Suppressor macrophage treated with lipopolysaccharide for 4 hours (primary cell): ENCODE measurements at regions not wholly inside any gene's neighbourhood (a gene's known extent, or its start where the extent isn't known, plus 50 kb on each side); places are given as distances from the start of the nearest gene placed in this dataset.

Experiments used
- DNase-seq: peaks from one replicate; pipeline ENCODE4 v3.0.0-alpha.2; 2020

- DNase-seq, result no peak
These were observed 274.4 kb downstream of the CSNK1G3 start for GRCh38 chr5:123786411-123786810.

- DNase-seq, result no peak
These were observed 273.4 kb downstream of the CSNK1G3 start for GRCh38 chr5:123785162-123786071.

- no peak for DNase-seq
These were observed 271.4 kb downstream of the CSNK1G3 start for GRCh38 chr5:123783421-123783820.

GRCh38 chr5:123778641-123779040, 266.7 kb downstream of the CSNK1G3 start:
- DNase-seq, result no peak

DNA sequence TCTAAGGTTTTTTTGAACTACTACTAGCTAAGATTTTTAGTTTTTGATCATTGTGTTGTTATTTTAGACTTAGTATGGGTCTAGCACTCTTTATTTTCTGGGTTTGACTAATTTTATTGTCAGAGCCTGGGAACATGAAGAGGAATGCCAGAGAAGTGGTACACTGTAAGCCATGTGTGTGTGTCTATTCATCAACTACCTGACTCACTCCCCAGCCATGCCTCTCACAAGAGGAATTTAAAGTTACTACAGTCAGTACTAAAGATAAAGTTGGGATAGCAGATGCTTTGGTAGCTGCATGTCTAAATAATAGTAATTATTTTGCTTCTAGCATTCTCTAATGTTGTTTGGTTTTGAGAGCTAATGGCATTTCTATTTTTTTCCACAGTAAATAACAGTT, 264.8 kb downstream of the CSNK1G3 start:
- no peak for DNase-seq

GRCh38 chr5:123771715-123772114, 259.7 kb downstream of the CSNK1G3 start:
- no peak for DNase-seq

GRCh38 chr5:123763201-123763600, 251.2 kb downstream of the CSNK1G3 start:
- DNase-seq, result no peak

- no peak for DNase-seq
These were observed 244.8 kb downstream of the CSNK1G3 start for GRCh38 chr5:123756816-123757215.

- no peak for DNase-seq
These were observed 244.3 kb downstream of the CSNK1G3 start for GRCh38 chr5:123756318-123756665.

- no peak for DNase-seq
These were observed 243.8 kb downstream of the CSNK1G3 start for GRCh38 chr5:123755653-123756317.

GRCh38 chr5:123754908-123755307, 242.9 kb downstream of the CSNK1G3 start:
- no peak for DNase-seq

DNA sequence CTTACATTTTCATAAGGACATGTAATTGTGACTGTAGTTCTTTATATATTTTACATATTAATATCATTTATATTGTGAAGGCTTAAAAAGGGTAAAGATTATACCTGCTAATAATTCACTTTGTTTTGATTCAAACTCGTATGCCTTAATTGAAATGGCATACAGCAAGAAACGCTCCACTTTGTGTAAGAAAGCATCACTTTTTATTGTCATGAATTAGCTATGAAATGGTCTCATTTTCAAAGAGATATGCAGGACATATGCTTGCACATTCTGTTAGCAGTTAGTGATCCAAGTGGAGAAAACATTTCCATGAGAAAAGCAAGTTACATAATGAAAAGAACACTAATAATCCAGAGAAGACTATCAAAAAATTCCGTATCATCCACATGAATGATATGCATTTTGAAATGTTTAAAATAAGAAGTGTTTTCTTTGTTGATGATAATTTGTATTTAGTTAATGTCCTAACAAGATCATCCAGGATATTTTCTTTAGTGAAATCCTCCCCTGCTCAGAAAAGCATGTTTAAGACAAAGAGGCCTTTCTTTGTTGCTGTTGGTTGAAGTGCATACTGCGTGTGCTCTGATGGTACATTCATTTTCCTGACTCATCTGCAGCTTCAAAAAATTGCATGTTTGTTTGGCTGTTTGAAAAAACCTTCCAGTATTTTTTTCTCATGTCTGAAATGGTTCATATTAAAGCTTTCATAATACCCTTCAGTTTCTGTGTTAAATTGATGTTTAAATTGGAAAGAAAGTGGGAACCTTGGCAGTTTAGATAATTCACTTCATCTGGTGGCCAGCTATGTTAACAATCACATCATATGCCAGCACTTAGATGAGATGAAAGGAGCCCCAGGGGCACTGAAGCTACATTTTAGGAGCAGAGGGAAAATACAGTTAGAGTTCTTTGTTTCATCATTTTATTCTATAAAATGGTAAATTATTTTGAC, 242.2 kb downstream of the CSNK1G3 start:
- no peak for DNase-seq

GRCh38 chr5:123753180-123753936, 241.4 kb downstream of the CSNK1G3 start:
- DNase-seq, result no peak

- DNase-seq, result no peak
These were observed 240.7 kb downstream of the CSNK1G3 start for GRCh38 chr5:123752552-123753179.

DNA sequence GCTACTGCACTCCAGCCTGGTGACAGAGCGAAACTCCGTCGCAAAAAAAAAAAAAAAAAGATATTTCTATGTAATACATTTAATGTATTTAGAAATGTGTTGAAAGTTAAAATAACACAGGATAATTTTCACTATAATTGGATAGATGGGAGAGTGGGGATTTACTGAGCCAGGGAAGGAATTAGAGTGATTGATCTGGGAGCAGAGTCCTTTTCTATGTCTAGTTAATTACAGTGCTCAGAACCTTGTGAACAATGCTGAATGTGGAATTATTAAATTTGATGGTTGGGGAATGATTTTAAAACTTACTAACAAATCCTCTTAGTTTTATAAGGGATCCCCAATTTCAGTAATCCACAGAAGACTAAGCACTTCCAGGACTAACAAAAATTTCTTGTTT, 239.7 kb downstream of the CSNK1G3 start:
- no peak for DNase-seq

GRCh38 chr5:123748239-123748638, 236.3 kb downstream of the CSNK1G3 start:
- no peak for DNase-seq

DNA sequence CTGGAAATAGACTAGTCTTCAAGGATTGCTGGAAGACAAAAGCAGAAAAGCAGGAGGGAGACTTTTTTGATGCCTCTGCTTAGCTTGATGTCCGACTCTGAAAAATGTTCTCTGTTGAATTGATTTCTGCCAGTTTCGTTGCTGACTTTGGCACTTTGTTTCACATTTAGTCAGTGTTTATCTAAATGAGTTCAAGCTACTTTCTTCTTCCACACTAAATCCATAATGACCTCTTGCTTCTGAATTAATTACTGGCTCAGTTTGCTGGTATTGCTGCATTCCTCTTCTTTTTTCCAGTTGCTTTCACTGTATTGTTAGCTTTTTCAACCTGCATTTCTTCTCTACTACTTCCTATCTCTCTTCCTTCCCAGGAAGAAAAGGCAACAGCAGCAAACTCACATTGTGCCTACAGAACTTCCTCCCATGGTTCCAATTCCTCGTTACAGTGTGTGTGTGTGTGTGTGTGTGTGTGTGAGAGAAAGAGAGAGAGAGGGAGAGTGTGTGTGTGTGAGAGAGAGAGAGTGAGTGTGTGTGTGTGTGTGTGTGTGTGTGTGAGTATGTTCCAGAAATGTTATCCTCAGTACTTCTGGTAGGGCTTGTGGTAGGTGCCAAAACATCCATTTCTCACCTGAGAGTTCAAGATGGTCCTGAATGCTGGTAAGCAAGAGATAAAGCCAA, 234.8 kb downstream of the CSNK1G3 start:
- DNase-seq, result no peak

GRCh38 chr5:123743990-123744583, 232.1 kb downstream of the CSNK1G3 start:
- no peak for DNase-seq

GRCh38 chr5:123735384-123735783, 223.4 kb downstream of the CSNK1G3 start:
- no peak for DNase-seq

DNA sequence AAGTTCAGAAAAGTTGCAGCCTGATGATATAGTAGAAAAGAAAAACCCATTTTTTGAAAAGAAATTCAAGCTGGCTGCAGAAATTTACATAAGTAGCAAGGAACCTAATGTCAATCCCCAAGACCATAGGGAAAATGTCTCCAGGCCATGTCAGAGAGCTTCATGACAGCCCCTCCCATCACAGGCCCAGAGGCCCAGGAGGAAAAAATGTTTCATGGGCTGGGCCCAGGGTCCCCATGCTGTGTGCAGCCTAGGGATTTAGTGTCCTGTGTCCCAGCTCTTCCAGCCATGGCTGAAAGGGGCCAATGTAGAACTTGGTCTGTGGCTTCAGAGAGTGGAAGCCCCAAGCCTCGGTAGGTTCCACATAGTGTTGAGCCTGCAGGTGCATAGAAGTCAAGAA, 220.3 kb downstream of the CSNK1G3 start:
- no peak for DNase-seq

DNA sequence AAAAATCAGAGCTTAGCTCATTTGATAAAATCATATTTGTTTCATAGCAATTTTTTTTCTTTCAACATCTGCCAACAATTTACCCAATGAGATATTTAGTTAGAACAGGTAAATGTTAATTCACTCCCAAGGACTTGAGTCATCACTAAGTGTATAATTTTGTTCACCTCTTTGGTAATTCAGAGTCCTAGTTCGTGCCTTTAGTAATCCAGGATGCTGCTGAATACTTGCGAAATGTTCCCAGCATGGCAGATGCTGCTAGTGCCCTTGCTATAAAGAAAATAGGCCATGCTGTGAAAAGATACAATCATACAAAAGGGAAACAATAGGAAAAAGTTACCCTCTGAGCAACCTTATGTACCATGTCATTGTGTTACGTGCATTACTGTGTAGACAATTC, 210.5 kb downstream of the CSNK1G3 start:
- DNase-seq, result no peak
